ENCODE measurements at regions not wholly inside any gene's neighbourhood (a gene's known extent, or its start where the extent isn't known, plus 50 kb on each side); places are given as distances from the start of the nearest gene placed in this dataset.

- TF ChIP-seq USF1 (IDR thresholded peaks at IDR 0.05) (no peak), EP300 (IDR thresholded peaks at IDR 0.05; ENCODE audit: borderline replicate concordance) (no peak), CEBPB (IDR thresholded peaks at IDR 0.05) (no peak)
These were observed 100.5 kb downstream of the TFAP2A start for GRCh38 chr6:10314163-10314955.

All from Ishikawa (cell line).